Natural killer cell (primary cell): ENCODE measurements at regions not wholly inside any gene's neighbourhood (a gene's known extent, or its start where the extent isn't known, plus 50 kb on each side); places are given as distances from the start of the nearest gene placed in this dataset.
"Not testable (repeated sequence)": the region's sequence is repeated elsewhere in the genome, so short reads cannot be mapped to it uniquely, and the experiment has no call there.

Experiments
- ATAC-seq, 3 donors: fragments of 150-1000 bp in 2 of 3; fragments of 200-7000 bp in 1 of 3; cut with Tn5 transposase; 1 replicate in 1 of 3; 2 replicates in 2 of 3; pipeline ENCODE4 v1.10.0; 2021; ENCODE audit warnings: mild to moderate bottlenecking in 2 of 3, moderate library complexity in 2 of 3
- DNase-seq, 2 donors: peaks; one replicate each; pipeline versions ENCODE4 v3.0.0 to v3.0.0-alpha.2; 2013 to 2021; ENCODE audit warnings: mixed read lengths in 1 of 2
- H3K27ac ChIP-seq: one replicate; pipeline ENCODE4 v1.5.1; 2013; ENCODE audit warnings: mild to moderate bottlenecking, low read length
- H3K27me3 ChIP-seq: one replicate; pipeline ENCODE4 v1.6.1; 2013; ENCODE audit warnings: low read length; ENCODE audit not compliant: control insufficient read depth, insufficient read depth
- H3K36me3 ChIP-seq: one replicate; pipeline ENCODE4 v1.6.1; 2013; ENCODE audit warnings: low read length; ENCODE audit not compliant: control insufficient read depth, insufficient read depth
- H3K4me1 ChIP-seq: one replicate; pipeline ENCODE4 v1.6.1; 2013; ENCODE audit warnings: low read length; ENCODE audit not compliant: control insufficient read depth, insufficient read depth
- H3K4me3 ChIP-seq: one replicate; pipeline ENCODE4 v1.5.1; 2013; ENCODE audit warnings: low read length
- H3K9me3 ChIP-seq: one replicate; pipeline ENCODE4 v1.6.1; 2013; ENCODE audit warnings: low read length; ENCODE audit not compliant: control insufficient read depth, insufficient read depth
- H3K27ac Mint-ChIP-seq, 2 donors: one replicate each; pipeline ENCODE4 v1.8.0; 2022; ENCODE audit warnings: mild to moderate bottlenecking in 2 of 2, mixed read lengths in 2 of 2, moderate library complexity in 1 of 2
- H3K27me3 Mint-ChIP-seq, 2 donors: one replicate each; pipeline ENCODE4 v1.8.0; 2022; ENCODE audit warnings: low read depth in 2 of 2, mixed read lengths in 2 of 2
- H3K36me3 Mint-ChIP-seq: one replicate; pipeline ENCODE4 v1.8.0; 2022; ENCODE audit warnings: mixed read lengths
- H3K4me1 Mint-ChIP-seq, 2 donors: one replicate each; pipeline ENCODE4 v1.8.0; 2022; ENCODE audit warnings: mixed read lengths in 2 of 2
- H3K4me3 Mint-ChIP-seq: one replicate; pipeline ENCODE4 v1.8.0; 2022; ENCODE audit warnings: mild to moderate bottlenecking, moderate library complexity, mixed read lengths
- H3K9me3 Mint-ChIP-seq, 2 donors: one replicate each; pipeline ENCODE4 v1.8.0; 2022; ENCODE audit warnings: mixed read lengths in 2 of 2
- CTCF ChIP-seq: fragments of 200-600 bp; IDR thresholded peaks from one replicate; pipeline ENCODE4 v1.8.0; 2022; ENCODE audit warnings: antibody characterized with exemption
- WGBS: methylation state at CpG from one replicate; pipeline ENCODE4 v1.1.7; 2013; ENCODE audit warnings: missing lambda C conversion rate; ENCODE audit not compliant: insufficient coverage; 5-methylcytosine and 5-hydroxymethylcytosine counted together
- intact Hi-C: fragments of 100-400 bp; cut with micrococcal nuclease; formaldehyde crosslinking; loops from one replicate; pipeline ENCODE4 v1.14.2; 2022

GRCh38 chr18:1511619-1512311 is 607.1 kb downstream of the ADCYAP1 start:
- ATAC-seq: no peak
- Histone ChIP-seq H3K9me3 (peaks cover 3% of the 10 kb centered on the region), H3K4me1 (no peaks in the 10 kb centered on the region), H3K27ac (no peak overlapping the region), H3K4me3 (no peak overlapping the region), H3K36me3 (no peaks in the 10 kb centered on the region), H3K27me3 (no peaks in the 10 kb centered on the region)
- no peaks in the 10 kb centered on the region for H3K36me3 Mint-ChIP-seq
- TF ChIP-seq CTCF: no peak
- no peak overlapping the region for H3K27ac Mint-ChIP-seq
- intact Hi-C loops: no loop called here
- H3K27me3 Mint-ChIP-seq: no peaks in the 10 kb centered on the region
- no peak overlapping the region for H3K4me3 Mint-ChIP-seq
- no peaks in the 10 kb centered on the region for H3K4me1 Mint-ChIP-seq
- DNase-seq: no peak
- peaks cover 10 to 11% of the 10 kb centered on the region in 2 donors for H3K9me3 Mint-ChIP-seq
- WGBS: 67% methylated on average over 3 of the region's 7 CpGs

- Mint-ChIP-seq H3K36me3 (no peaks in the 10 kb centered on the region), H3K27ac (no peak overlapping the region), H3K27me3 (no peaks in the 10 kb centered on the region), H3K4me1 (no peaks in the 10 kb centered on the region), H3K4me3 (no peak overlapping the region), H3K9me3 (peaks cover 10 to 11% of the 10 kb centered on the region in 2 donors)
- H3K27ac ChIP-seq: no peak overlapping the region
- WGBS: 67% methylated on average over 1 of the region's 1 CpG
- intact Hi-C loops: no loop called here
- DNase-seq (no peak), ATAC-seq (no peak)
- H3K4me1 ChIP-seq: no peaks in the 10 kb centered on the region
- no peaks in the 10 kb centered on the region for H3K36me3 ChIP-seq
- peaks cover 3% of the 10 kb centered on the region for H3K9me3 ChIP-seq
- no peak for TF ChIP-seq CTCF
- no peak overlapping the region for H3K4me3 ChIP-seq
- no peaks in the 10 kb centered on the region for H3K27me3 ChIP-seq
Measured at GRCh38 chr18:1513519-1513918, 608.8 kb downstream of the ADCYAP1 start.

GRCh38 chr18:1521588-1522248 is 617.0 kb downstream of the ADCYAP1 start:
- DNase-seq, H3K9me3 ChIP-seq, H3K4me1 ChIP-seq, H3K36me3 ChIP-seq, H3K4me3 ChIP-seq, H3K27me3 ChIP-seq, ATAC-seq, H3K4me1 Mint-ChIP-seq, H3K9me3 Mint-ChIP-seq, intact Hi-C loops, H3K36me3 Mint-ChIP-seq, H3K27me3 Mint-ChIP-seq, H3K27ac Mint-ChIP-seq, H3K27ac ChIP-seq, H3K4me3 Mint-ChIP-seq: not testable (repeated sequence)
- 82% methylated on average over 29 of the region's 30 CpGs for WGBS

- Histone ChIP-seq H3K4me3 (no peak overlapping the region), H3K27me3 (no peaks in the 10 kb centered on the region), H3K9me3 (no peaks in the 10 kb centered on the region), H3K27ac (no peak overlapping the region), H3K36me3 (no peaks in the 10 kb centered on the region), H3K4me1 (no peaks in the 10 kb centered on the region)
- Mint-ChIP-seq H3K4me3 (no peak overlapping the region), H3K36me3 (no peaks in the 10 kb centered on the region), H3K4me1 (no peaks in the 10 kb centered on the region), H3K27ac (no peak overlapping the region), H3K9me3 (peaks cover 4 to 6% of the 10 kb centered on the region in 2 donors), H3K27me3 (no peaks in the 10 kb centered on the region)
- no peak for TF ChIP-seq CTCF
- ATAC-seq: no peak
- intact Hi-C loops: no loop called here
- DNase-seq: no peak
- whole genome bisulfite sequencing: no CpG with 5 or more reads among the region's 1 CpG
Measured at GRCh38 chr18:1522249-1522615, 617.6 kb downstream of the ADCYAP1 start.
